HG02642 (cell line): ENCODE measurements at regions not wholly inside any gene's neighbourhood (a gene's known extent, or its start where the extent isn't known, plus 50 kb on each side); places are given as distances from the start of the nearest gene placed in this dataset.

Experiments
- ATAC-seq: cut with Tn5 transposase; IDR thresholded peaks from one replicate; pipeline ENCODE4 v1.9.1; 2021; ENCODE audit warnings: mild to moderate bottlenecking; ENCODE audit not compliant: unreplicated experiment, poor library complexity

DNA sequence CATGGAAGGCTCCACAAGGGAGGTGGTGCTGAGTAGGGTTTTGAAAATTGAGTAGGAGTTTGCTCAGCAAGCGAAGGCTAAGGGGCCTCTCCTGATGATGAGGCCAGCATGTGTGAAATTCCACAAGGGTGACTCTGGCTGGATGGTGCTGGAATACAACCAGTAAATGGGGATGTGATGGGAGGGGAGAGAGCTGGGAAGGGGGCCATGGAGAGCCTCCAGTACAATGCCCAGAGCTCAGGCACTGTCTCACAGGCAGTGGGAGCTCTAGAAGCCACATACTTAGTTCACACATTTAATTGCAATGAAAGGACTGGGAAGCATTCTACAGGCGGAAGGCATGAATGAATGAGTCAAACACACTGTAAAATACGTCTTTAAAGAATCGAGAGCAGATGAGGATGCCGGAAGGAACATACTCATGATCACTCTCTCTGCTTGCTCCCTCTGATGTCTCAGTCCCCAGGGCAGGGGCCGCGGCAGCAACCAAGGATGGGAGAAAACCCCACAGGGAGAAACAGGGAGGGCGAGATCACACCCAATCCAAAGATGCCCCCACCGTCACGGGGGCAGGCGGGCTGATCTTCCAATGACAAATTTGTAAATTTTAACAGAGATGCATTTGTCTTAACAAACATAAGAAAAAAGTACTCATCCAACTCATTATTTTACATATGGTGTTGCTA, 261.0 kb downstream of the NSG2 start:
- no peak for ATAC-seq

DNA sequence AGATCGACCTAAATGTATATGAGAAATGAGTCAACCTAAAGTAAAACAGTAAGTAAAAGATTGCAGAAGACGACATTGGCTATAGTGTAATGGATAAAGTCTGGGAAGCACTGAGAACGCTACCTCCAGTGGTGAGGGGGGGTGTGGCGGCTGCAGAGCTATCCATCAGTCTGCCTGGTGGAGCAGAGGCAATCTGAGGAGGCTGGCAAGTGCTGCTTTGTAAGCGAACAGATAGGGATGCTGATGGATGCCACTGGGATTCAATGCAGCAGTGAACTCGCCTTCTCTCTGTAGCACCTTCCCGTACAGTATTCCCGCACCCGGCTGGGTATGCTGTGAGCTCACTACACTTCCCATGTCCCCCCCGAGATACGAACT, 261.5 kb downstream of the NSG2 start:
- no peak for ATAC-seq

DNA sequence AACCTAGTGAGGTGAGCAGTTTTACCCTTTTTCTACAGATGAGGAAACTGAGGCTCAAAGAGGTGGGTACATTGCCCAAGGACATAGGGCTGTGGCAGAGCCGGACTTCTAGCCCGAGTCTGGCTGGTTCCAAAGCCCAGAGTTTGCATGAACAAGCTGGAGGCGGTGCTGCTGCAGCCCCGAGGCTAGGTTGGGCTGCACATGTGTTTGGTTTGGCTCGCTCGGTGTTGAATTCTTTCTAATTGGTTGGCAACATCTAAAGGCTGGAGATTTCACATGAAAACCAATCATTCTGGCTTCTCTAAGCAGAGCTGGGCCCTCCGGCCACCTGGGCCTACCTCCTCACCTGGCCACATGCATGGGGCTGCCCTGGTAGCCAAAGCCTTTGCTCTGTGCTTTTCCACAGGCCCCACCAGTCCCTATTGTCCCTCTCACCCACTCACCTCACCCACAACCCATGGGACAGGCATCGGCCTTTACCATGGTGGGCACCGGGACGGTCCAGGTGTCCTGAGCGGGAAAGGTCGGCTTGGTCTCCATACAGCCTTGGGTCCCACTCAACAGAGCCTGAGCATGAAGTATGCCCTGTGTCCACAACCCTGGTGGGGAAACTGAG, 262.3 kb downstream of the NSG2 start:
- no peak for ATAC-seq

DNA sequence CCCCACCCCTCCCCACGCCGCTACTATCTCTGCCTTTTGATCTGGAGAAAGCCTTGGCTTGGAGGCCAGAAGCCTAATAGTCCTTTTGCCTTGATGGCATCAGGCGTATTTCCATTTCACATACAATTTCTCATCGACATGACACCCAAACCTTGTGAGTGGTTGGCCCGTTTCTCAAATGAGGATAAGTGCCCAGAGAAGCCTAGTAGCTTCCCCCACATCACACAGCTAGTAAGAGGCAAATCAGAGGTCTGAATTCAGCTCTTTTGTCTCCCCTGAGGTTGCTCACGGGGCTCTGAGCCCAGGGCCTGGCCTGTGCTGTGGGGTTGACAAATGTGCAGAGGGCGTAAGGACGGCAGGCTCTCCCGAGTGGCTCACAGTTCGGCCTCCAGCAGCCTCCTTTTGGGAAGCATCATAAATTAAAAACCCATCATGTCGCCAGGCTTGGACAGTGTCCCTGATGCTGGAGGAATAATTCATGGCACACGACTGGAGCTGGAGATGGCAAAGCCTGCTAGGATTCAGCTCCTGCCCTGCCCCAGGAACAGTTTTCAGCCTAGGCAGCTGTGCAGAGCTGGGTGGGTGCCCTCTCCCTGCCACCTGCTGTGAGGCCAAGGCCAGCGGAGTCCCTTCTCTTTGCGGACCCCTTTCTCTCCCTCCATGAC, 263.8 kb downstream of the NSG2 start:
- no peak for ATAC-seq

DNA sequence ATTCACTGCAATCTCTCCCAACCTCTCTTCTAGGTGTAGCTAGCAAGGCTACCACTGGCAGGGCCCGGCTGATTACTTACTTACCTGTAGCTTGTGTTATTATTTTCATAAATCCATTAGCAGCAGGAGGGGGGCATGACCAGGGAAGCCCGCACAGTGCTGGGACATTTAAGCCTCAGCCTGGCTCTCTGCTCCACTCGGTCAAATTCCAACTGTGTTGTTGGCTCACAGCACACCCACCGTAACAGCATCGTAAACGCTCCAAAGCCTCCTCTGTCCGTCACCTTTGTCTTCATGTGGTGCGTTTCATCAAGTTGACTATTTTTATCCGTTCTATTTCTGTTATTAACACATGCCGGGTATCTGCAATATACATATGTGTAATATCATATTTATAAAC, 264.7 kb downstream of the NSG2 start:
- ATAC-seq = no peak

DNA sequence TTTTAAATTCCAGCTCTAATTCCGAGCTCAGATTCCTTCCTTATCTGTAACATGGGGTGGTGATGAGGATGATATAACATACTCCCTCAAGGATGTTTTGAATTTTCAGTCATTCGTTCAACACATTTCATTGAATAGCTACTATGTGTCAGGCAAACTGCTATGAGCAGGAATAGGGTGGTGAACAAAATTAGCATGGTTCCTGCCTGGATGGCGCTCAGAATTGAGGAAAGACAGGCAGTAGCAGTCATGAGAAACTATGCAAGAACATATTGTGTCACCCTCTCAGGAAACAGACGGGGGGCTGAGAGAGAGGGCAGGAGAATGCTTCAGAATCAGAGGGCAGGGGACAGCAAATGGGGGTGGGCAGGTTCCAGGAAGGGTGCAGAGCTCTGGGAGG, 265.2 kb downstream of the NSG2 start:
- no peak for ATAC-seq

DNA sequence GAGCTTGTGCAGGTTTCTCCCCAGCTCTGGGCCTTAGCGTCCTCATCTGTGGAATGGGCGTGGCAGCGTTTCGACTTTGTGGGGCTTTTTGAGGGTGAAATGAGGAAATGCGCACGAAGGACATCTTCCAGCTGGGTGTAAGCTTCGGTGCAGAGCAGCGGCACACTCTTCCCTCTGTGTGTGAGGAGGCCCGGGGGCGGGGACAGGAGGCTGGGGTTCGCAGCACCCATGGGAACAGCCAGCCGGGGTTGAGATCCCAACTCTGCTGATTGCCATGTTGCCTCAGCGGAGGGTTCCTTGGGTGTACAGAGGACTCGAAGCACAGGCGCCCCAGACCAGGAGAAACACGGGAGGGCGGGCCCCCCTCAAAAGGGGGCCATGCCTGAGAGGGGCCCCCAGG, 265.6 kb downstream of the NSG2 start:
- no peak for ATAC-seq

DNA sequence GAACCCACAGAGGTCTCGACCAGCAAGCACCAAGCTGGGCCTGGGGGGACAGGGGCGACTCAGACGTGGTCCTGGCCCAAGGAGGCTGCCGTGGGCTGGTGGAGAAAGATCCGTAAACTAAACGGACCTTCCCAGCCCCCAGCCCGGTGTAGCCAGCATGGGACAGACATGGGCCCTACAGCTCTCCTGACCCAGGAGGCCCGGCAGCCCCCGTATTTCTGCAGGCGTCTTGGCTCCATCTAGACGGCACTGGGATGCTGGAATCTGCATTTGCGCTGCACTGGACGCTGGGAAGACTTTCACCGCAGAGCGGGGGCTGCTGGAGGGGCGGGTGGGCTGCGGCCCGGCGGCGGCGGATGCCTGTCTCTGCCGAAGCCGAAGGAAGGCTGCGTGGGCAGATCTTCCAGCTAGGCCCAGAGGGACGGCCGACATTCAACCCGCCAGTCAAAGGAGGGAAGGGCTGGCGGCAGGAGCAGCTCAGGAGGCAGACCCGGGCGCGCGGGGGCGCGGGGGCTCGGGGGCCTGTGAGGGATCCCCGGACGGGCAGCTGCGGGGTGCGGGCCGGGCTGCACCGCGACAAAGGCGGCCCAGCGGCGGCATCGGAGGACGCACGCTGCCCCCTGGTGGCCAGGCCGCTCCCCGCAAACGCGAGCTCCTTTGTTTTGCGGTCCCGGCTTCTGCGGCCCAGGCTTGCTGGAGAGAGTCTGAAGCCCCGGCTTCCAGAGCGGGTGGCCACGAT, 266.2 kb downstream of the NSG2 start:
- ATAC-seq = peak; percentile 71

DNA sequence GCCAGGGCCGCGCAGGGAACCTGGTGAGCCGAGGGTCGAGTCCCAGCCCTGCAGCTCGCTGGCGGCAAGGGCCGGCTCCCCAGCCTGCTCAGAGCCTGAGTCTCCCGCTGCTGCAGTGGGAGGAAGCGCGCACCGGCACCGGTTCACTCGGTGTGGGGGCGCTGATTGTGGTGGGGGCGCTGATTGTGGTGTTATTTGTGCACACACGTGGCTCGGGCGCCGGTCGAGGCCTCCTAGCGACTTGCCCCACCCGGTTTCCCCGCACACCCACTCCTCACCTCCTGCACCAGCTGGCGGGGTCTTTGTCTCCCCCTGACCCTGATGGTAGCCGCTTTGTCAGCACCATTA, 266.7 kb downstream of the NSG2 start:
- ATAC-seq = no peak

DNA sequence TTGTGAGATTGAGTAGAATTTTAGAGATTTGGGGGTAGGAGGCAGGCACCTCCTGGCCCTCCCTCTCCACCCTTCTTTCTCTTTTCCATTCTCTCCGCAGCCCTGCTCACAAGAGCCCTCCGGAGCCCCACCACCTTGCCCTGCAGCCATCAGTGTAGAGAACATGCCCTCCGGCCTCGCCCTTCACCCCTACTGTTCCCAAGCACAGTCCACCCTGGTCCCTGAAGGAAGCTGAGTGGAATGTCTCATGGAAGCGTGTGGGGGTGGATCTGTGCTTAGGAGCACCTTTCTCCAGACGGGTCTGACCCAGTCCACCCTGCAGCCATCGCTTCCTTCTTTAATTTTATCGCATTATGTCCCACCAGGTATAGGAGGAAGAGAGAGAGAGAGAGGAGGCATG, 267.1 kb downstream of the NSG2 start:
- ATAC-seq = no peak

DNA sequence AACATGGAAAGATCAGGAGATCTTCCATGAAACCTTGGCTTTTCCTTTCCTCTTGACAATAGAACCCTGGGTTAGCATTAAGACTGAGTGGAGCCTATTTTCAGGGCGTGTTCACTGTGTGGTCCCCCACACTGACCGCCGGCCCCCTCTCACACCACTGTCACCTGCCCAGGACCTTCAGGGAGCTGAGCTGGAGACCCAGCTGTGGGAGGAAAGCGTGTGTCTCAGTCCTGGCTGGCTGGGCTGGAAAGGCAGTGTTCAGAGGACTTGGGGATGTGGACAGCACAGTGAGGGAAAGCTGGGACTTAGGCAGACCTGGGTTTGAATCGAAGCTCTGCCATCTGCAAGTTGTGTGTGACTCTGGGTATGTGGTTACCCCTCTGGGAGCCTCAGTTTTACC, 268.1 kb downstream of the NSG2 start:
- ATAC-seq = no peak

DNA sequence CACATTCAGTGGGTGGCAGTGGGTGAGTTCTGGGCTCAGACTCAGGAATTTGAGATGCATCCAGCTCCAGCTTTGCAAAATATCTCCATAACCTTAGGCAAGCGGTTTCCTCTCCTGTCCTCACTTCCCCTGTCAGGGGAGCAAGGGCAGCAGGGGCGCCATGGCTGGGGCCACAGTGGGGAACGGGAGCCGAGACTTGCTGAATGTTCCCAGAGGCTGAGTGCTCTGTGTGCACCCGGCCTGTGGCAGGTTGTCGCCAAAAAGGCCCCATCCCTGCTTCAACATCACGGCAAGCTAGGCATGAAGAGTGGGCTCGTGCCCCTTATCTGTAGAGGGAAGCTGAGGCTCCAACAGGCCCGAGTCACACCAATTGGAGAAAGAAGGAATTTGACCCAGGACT, 268.8 kb downstream of the NSG2 start:
- no peak for ATAC-seq

DNA sequence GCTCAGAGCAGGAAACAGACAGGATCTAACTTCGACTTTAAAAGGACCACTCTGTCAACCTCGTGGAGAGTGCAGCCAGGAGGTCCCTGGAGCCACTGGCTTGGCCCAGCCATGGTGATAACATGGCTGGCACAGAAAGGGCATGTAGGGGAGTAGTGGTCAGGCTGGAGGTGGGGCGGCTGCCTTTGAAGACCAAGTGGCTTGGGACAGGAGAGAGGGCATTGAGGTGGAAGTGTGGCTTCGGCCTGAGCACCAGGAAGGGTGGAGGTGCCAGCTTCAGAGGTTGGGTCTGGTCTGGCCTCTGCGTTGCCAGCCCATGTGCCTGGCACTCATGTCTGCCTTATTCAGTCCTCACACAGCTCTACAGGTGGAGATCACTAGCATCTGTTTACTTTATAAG, 270.0 kb downstream of the NSG2 start:
- no peak for ATAC-seq

DNA sequence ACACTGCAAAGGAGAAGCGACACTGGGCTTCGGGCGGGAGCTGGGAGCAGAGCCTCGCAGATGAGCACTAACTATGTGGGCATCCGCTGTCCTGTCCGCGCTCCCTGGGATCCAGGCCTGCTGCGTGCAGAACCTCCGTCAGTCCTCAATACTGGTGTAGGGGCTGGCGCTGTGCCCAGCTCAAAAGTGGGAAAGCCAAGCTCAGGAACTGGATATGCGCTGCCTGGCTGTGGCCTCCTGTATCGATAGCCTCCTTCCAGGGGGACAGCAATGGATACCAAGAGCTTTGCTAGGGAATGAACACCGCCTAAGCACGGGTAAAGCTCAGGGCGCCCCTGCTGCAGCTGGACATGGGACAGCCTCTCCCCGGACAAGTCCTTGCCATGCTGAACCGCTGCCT, 270.4 kb downstream of the NSG2 start:
- no peak for ATAC-seq

DNA sequence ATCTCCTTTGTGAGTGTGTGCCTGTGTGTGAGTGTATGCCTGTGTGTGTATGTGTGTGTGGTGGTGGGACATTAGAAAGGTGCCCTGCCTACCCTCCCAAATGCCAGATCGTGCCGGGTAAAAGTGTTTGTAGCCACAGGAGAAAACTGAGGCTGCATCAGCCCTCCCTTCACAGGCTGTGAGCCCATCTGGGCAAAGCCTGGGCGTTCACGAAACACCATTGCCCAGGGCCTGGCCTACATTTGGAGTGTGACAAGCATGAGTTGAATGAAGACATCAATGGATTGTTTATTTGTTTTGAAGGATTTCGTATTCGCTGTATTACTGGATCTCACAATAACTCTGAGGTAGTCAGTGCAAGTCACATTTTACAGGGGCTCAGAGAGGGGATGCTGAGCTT, 270.8 kb downstream of the NSG2 start:
- ATAC-seq = no peak

DNA sequence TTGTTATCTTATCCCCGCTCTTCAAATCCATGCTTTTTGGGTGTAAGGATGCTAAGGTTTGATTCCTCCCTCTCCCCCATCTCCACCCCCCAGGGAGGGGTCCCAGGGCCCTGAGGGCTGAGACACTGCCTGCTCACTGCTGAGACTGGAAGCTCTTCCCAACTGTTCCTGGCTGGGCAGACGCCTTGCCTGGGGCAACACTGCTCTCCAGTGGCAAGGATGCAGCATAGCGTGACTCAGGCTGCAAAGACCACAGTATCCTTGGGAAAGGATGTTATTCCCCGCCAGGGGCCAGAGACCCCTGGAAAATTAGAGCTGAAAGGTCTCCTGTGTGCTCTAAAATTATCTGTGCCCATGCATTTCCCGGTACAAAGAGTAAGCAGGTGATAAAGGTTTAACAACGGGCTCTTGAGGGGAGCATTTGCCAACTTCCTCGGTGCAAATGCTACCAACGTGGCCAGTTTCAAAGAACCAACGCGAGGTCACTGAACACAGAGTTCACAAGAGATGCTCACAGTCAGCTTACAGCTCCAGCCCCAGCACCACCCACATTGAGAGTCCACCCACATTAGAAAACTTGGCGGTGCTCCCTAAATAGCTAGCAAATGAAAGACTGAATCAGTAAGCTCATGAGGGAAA, 271.9 kb downstream of the NSG2 start:
- no peak for ATAC-seq

DNA sequence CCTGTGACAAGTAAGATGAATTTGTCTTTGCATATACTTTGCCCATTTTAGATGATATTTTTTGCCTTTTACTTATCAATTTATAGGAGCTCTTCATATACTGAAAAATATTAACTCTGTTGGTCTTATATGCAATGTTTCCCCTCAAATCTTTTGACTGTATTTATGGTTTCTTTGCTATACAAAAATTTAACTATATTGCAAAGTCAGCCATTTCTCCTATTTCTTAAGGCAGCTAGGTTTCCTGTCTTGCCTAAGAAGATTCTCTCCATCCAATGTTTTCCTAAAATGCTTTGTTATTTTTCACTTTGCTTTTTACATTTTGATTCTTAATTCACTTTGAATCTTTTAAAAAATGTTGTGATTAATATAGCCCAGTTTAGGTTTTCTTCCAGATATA, 273.1 kb downstream of the NSG2 start:
- no peak for ATAC-seq

DNA sequence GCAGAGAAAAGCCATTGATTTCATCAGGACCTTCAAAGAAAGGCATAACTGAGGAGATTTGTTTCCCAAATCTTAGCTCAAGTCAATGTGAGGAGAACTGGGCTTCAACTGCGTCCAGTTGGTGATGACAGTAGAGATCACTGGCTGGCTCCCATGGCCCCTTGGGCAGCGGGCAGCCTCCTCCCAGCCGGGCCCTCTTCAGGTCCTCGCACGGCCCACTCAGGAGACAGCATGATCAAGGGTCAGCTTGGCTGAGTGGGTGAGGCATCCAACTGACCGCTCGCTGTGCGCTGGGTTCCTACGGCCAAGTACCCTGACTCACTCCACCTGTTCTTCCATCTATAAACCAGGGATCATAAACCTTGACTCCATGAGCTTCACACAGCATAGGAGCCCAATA, 274.0 kb downstream of the NSG2 start:
- no peak for ATAC-seq

DNA sequence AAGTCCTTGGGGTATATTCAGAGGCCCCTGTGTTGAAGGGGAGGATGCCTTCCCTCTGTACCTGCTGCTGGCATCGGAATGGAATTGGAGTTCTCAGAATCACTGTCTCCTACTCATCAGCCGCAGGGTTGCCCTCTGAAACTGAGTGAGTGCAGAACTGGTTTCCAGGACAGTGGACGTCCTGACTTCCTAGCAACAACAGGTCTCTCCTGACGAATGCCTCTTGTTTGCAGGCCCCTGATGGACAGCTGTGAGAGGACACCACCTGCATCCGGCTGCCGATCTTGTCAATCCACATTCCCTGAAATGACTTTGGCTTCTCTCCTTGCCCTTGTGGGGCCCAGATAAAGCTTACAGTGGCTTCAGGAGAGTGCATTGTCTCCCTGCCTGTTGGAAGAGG, 274.5 kb downstream of the NSG2 start:
- no peak for ATAC-seq

DNA sequence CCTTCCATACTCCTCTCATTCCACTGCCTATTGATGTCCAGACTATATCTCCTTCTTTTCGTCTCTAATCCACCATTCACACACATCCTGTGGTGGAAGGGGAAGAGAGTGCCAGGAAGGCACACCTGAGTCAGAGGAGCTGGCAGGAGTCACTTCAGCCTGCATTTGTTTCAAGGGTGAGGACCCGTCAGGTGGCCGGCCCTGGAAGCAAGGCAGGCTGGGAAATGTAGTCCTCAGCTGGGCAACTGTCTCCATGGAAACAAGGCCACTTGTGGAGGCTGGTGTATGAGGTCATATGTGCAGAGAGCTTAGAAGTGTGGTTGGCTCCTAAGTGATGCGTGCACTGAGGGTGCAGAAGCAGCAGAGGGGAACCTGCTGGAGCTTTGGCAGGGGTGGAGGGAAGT, 278.4 kb downstream of the NSG2 start:
- peak; percentile 74 for ATAC-seq

DNA sequence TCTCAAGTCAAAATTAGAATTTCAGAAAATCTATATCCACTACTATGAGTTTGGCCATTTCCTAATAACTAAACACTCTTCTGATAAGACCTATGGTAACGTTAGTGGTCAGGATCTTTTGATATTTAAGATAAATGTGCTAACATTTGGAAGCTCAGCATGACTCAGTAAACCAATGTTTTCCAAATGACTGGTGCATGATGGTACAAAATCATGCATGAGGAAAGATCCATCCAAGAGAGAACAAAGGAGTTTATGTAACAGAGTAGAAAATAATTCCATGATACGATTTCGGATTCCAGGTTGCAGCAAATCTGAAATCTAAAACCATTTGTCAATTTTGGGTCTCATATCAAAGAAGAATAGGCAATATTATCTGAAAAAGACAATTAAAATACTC, 279.2 kb downstream of the NSG2 start:
- no peak for ATAC-seq
